Limb (tissue), 2 donors: ENCODE measurements at regions not wholly inside any gene's neighbourhood (a gene's known extent, or its start where the extent isn't known, plus 50 kb on each side); places are given as distances from the start of the nearest gene placed in this dataset.

Experiments used
- DNase-seq, 2 donors: peaks; one replicate each; pipeline ENCODE4 v3.0.0-alpha.2; 2016; ENCODE audit errors: extremely low spot score in 2 of 2

GRCh38 chr5:61784341-61784740 is 452.3 kb downstream of the ZSWIM6 start:
- no peak for DNase-seq

GRCh38 chr5:61788548-61788947 is 456.5 kb downstream of the ZSWIM6 start:
- DNase-seq: no peak

GRCh38 chr5:61790007-61790406 is 457.9 kb downstream of the ZSWIM6 start:
- DNase-seq: no peak

- no peak for DNase-seq
These were observed 458.6 kb downstream of the ZSWIM6 start for GRCh38 chr5:61790678-61791077.

- no peak for DNase-seq
These were observed 464.7 kb downstream of the ZSWIM6 start for GRCh38 chr5:61796773-61797172.

- DNase-seq: no peak
These were observed 468.4 kb downstream of the ZSWIM6 start for GRCh38 chr5:61800450-61800849.

- DNase-seq: no peak
These were observed 469.1 kb downstream of the ZSWIM6 start for GRCh38 chr5:61801174-61801573.

GRCh38 chr5:61802456-61802855 is 470.4 kb downstream of the ZSWIM6 start:
- no peak for DNase-seq

GRCh38 chr5:61805101-61805500 is 473.0 kb downstream of the ZSWIM6 start:
- DNase-seq: no peak

GRCh38 chr5:61806491-61807020 is 474.5 kb downstream of the ZSWIM6 start:
- DNase-seq: no peak

GRCh38 chr5:61808091-61808490 is 476.0 kb downstream of the ZSWIM6 start:
- no peak for DNase-seq

- DNase-seq: no peak
These were observed 476.9 kb downstream of the ZSWIM6 start for GRCh38 chr5:61808909-61809308.

GRCh38 chr5:61809651-61810050 is 477.6 kb downstream of the ZSWIM6 start:
- peak in 1 of 2 donors; percentile 40 for DNase-seq

- DNase-seq: no peak
These were observed 479.0 kb downstream of the ZSWIM6 start for GRCh38 chr5:61811052-61811451.

GRCh38 chr5:61813361-61813760 is 481.3 kb downstream of the ZSWIM6 start:
- DNase-seq: no peak

- no peak for DNase-seq
These were observed 483.3 kb downstream of the ZSWIM6 start for GRCh38 chr5:61815339-61815738.

GRCh38 chr5:61816146-61816545 is 484.1 kb downstream of the ZSWIM6 start:
- no peak for DNase-seq

GRCh38 chr5:61816585-61817450 is 484.8 kb downstream of the ZSWIM6 start:
- no peak for DNase-seq

GRCh38 chr5:61817472-61818326 is 485.6 kb downstream of the ZSWIM6 start:
- peak; percentile 60 to 76 for DNase-seq

- no peak for DNase-seq
These were observed 485.2 kb upstream of the KIF2A start for GRCh38 chr5:61820836-61821235.

GRCh38 chr5:61821561-61821960 is 484.4 kb upstream of the KIF2A start:
- DNase-seq: no peak

- no peak for DNase-seq
These were observed 483.4 kb upstream of the KIF2A start for GRCh38 chr5:61822584-61822983.
